ENCODE measurements at regions not wholly inside any gene's neighbourhood (a gene's known extent, or its start where the extent isn't known, plus 50 kb on each side); places are given as distances from the start of the nearest gene placed in this dataset.

GRCh38 chr2:240254337-240255164, 114.1 kb upstream of the OTOS start:
- no peak for TF ChIP-seq EP300 (IDR thresholded peaks at IDR 0.05)
- no peak for TF ChIP-seq CTCF (IDR thresholded peaks at IDR 0.05)

All from suprapubic skin (tissue), 3 donors.